ENCODE measurements at regions not wholly inside any gene's neighbourhood (a gene's known extent, or its start where the extent isn't known, plus 50 kb on each side); places are given as distances from the start of the nearest gene placed in this dataset.

DNA sequence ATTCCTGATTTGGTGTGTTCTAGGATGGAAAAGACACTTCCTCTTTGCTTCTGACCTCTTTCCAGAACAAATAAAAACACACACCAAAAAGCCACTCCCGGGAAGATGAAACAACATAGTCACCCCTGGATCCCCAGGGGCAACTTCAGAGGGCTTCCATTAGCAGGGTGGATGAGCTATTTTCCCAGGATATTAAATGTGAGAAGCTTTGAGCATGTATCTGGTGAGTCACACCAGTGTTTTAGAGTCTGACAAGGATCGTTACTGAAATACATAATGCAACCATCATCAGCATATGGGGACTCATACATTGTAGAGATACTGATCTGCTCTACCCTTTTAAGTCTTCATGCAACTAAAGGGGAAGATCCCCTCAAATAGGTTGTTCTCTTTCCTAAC is 115.5 kb upstream of the ZNF438 start:
- H3K27ac ChIP-seq, result peak overlapping the region in 2 of 4 donors; percentile 4 to 32
- H3K36me3 ChIP-seq, result no peaks in the 10 kb centered on the region
- no peak for TF ChIP-seq POLR2A (IDR thresholded peaks at IDR 0.05)
- TF ChIP-seq, protein P1, sequence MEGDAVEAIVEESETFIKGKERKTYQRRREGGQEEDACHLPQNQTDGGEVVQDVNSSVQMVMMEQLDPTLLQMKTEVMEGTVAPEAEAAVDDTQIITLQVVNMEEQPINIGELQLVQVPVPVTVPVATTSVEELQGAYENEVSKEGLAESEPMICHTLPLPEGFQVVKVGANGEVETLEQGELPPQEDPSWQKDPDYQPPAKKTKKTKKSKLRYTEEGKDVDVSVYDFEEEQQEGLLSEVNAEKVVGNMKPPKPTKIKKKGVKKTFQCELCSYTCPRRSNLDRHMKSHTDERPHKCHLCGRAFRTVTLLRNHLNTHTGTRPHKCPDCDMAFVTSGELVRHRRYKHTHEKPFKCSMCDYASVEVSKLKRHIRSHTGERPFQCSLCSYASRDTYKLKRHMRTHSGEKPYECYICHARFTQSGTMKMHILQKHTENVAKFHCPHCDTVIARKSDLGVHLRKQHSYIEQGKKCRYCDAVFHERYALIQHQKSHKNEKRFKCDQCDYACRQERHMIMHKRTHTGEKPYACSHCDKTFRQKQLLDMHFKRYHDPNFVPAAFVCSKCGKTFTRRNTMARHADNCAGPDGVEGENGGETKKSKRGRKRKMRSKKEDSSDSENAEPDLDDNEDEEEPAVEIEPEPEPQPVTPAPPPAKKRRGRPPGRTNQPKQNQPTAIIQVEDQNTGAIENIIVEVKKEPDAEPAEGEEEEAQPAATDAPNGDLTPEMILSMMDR (IDR thresholded peaks at IDR 0.05), result no peak
- no peak for TF ChIP-seq EP300 (IDR thresholded peaks at IDR 0.05)
- H3K4me1 ChIP-seq, result peaks cover 0 to 25% (median 5%) of the 10 kb centered on the region in 4 donors
- H3K4me3 ChIP-seq, result no peak overlapping the region
- no peaks in the 10 kb centered on the region for H3K27me3 ChIP-seq
- DNase-seq (ENCODE audit: low spot score in 2 of 2), result no peak
- H3K9me3 ChIP-seq, result no peaks in the 10 kb centered on the region
- WGBS, 2 donors, result 46 to 69% methylated on average over 2 of the region's 2 CpGs

DNA sequence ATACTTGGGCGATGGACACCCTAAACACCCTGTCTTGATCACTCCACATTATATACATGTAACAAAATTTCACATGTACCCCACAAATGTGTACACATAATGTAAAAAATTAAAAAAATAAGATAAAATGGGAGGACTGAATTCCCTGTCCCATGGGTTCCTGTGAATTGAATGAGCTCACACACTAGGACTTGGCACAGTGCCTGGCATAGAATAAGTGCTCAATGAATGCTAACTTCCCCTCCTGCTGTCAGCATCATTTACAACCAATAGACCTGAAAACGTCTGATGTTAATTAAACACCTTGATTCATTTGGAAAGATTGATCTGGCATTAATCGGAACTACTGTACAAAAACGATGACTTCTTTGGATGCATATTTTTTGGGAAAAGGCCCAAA is 117.3 kb upstream of the ZNF438 start:
- Histone ChIP-seq H3K27me3 (no peaks in the 10 kb centered on the region), H3K27ac (no peak overlapping the region), H3K9me3 (no peaks in the 10 kb centered on the region), H3K4me3 (no peak overlapping the region), H3K4me1 (peaks cover 0 to 25% (median 5%) of the 10 kb centered on the region in 4 donors), H3K36me3 (no peaks in the 10 kb centered on the region)
- WGBS, 2 donors, result 72 to 81% methylated on average over 4 of the region's 4 CpGs
- no peak for DNase-seq (ENCODE audit: low spot score in 2 of 2)
- TF ChIP-seq, protein P1 (IDR thresholded peaks at IDR 0.05), result no peak
- TF ChIP-seq EP300 (IDR thresholded peaks at IDR 0.05) (no peak), POLR2A (IDR thresholded peaks at IDR 0.05) (no peak)

DNA sequence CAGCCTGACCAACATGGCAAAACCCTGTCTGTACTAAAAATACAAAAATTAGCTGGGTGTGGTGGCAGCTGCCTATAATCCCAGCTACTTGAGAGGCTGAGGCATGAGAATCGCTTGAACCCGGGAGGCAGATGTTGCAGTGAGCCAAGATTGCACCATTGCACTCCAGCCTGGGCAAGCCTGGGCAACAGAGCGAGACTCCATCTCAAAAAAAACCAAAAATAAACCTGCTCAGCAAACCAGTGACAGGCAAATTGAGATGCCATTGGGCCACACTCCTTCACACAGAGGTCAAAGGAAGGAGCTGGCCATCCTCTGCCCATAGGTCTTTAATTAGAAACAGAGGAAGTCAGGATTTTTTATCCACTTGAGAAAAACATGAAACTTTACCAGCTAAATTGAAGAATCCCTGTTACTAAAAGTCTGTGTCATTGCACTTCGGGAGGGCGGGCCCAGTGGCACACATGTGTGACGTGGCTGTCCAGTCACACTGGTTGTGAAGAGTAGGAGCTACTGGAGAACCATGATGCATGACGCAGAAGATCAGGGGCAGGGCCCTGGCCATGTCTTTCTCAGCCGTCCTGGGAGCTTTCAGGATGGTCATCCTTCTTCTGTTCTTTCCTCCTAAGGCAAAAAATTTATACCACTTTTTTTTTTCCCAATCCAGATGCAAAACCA is 118.3 kb upstream of the ZNF438 start:
- WGBS, 2 donors, result 73 to 77% methylated on average over 8 of the region's 8 CpGs
- Histone ChIP-seq H3K36me3 (no peaks in the 10 kb centered on the region), H3K4me3 (no peak overlapping the region), H3K9me3 (no peaks in the 10 kb centered on the region), H3K27me3 (no peaks in the 10 kb centered on the region), H3K4me1 (peaks cover 0 to 25% (median 5%) of the 10 kb centered on the region in 4 donors), H3K27ac (peak overlapping the region in 1 of 4 donors; percentile 60)
- no peak for DNase-seq (ENCODE audit: low spot score in 2 of 2)
- TF ChIP-seq EP300 (IDR thresholded peaks at IDR 0.05), result no peak
- no peak for TF ChIP-seq POLR2A (IDR thresholded peaks at IDR 0.05)
- TF ChIP-seq, protein P1 (IDR thresholded peaks at IDR 0.05), result no peak

DNA sequence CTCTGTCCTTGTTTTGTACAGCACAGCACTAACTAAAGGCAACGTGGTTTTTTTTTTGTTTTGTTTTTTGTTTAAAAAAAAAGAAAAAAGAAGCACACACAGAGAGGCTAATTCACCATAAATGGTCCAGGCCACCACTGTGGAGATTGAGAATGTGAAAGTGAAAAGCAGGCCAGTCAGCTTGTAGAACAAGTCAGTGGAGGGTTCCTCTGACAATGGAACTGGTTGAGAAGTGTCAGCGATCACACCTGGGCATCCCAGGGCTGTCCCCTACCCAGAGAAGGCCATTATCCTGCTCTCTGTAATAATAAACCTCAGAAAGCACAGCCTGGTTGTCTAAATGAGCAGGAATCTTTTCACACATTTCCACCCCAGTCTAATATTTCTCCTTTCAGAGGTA is 119.6 kb upstream of the ZNF438 start:
- Histone ChIP-seq H3K4me1 (peaks cover 0 to 18% (median under 1%) of the 10 kb centered on the region in 4 donors), H3K9me3 (no peaks in the 10 kb centered on the region), H3K27me3 (no peaks in the 10 kb centered on the region), H3K36me3 (no peaks in the 10 kb centered on the region), H3K4me3 (no peak overlapping the region), H3K27ac (no peak overlapping the region)
- no peak for DNase-seq (ENCODE audit: low spot score in 2 of 2)
- TF ChIP-seq EP300 (IDR thresholded peaks at IDR 0.05) (no peak), POLR2A (IDR thresholded peaks at IDR 0.05) (no peak)
- TF ChIP-seq, protein P1 (IDR thresholded peaks at IDR 0.05), result no peak
- 58 to 61% methylated on average over 2 of the region's 2 CpGs for WGBS, 2 donors

DNA sequence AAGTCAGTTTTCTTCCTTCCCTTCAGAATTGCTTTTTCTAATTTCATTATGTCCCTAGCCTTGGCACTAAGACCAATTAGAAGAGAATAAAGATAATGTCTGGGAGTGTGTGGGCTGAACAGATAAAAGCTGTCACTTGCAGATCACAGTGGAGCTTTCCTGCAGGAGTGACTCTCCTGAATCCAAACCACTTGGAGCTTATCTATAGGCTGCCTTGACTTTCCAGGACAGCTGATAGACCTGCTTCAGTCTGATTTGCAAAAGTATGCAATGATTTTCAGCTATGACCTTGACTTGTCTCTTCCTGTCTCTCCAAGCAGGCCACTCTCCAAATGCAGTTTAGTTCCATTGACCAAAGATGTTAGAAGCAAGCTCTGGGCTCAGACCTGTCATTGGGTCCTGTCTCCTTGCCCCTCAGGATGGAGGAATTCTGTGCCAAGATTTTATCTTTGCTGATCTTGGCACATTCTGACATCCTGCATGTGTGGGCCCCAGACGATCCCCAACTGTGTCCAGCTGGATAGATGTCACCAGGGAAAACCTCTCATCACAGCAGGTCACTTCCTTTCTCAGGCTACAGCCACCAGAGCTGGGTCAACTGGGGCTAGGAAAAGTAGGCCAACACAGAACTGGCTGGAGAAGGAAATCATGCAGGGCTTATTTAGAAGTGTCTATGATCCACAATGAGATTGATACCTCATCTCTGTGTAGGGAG is 120.9 kb upstream of the ZNF438 start:
- 33 to 50% methylated on average over 1 of the region's 1 CpG for WGBS, 2 donors

More for the DNA sequence above, 120.9 kb upstream of the ZNF438 start:
- H3K4me1 ChIP-seq, result peaks cover 0 to 15% (median 0%) of the 10 kb centered on the region in 4 donors
- no peaks in the 10 kb centered on the region for H3K9me3 ChIP-seq
- no peak overlapping the region for H3K4me3 ChIP-seq
- H3K36me3 ChIP-seq, result no peaks in the 10 kb centered on the region
- DNase-seq (ENCODE audit: low spot score in 2 of 2), result no peak
- H3K27ac ChIP-seq, result no peak overlapping the region
- H3K27me3 ChIP-seq, result no peaks in the 10 kb centered on the region
- no peak for TF ChIP-seq EP300 (IDR thresholded peaks at IDR 0.05)
- TF ChIP-seq, protein P1 (IDR thresholded peaks at IDR 0.05), result no peak
- TF ChIP-seq POLR2A (IDR thresholded peaks at IDR 0.05), result no peak
